ENCODE measurements at regions not wholly inside any gene's neighbourhood (a gene's known extent, or its start where the extent isn't known, plus 50 kb on each side); places are given as distances from the start of the nearest gene placed in this dataset.

DNA sequence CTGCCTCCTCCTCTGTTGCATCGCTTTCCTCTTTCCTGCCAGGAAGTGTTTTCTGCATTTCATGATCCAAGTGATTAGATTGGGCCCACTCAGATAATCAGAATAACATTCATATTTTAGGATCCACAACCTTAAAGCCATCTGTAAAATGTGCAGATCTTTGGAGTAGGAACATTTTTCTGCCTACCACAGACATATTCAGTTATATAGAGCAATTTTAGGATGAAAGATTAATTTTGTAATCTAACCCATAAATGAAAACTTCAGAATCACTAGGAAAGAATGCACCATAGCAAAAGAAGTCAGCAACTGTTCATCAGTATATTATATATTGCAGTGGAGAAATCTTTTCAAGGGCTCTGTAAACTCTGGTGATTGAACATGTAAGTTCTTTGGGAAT lies 659.9 kb upstream of the LUZP2 start:
- intact Hi-C loops (cut with micrococcal nuclease; ENCODE audit: unreplicated experiment): no loop called here
- CTCF ChIA-PET: no interaction called here
- no TSS peak for BruUV-seq (replicated peaks)
- Histone ChIP-seq H3K4me3 (ENCODE audit: low read depth, low read length, poor library complexity, severe bottlenecking) (no peak overlapping the region), H3K36me3 (ENCODE audit: insufficient read depth, low read length, poor library complexity, severe bottlenecking) (no peaks in the 10 kb centered on the region), H3K4me1 (ENCODE audit: insufficient read depth, low read length, poor library complexity, severe bottlenecking) (no peaks in the 10 kb centered on the region), H3K27me3 (replicated peaks; ENCODE audit: insufficient read depth, low read depth, low read length, poor library complexity) (no peaks in the 10 kb centered on the region), H3K9me3 (ENCODE audit: low read depth, low read length, poor library complexity, severe bottlenecking) (peaks cover 5% of the 10 kb centered on the region), H3K27ac (ENCODE audit: low read depth, low read length, poor library complexity, severe bottlenecking) (no peak overlapping the region)
- POLR2A ChIA-PET (ENCODE audit: low non-redundant PET): no interaction called here
- DNase-seq (ENCODE audit: low spot score): no peak
- TF ChIP-seq, protein P1, sequence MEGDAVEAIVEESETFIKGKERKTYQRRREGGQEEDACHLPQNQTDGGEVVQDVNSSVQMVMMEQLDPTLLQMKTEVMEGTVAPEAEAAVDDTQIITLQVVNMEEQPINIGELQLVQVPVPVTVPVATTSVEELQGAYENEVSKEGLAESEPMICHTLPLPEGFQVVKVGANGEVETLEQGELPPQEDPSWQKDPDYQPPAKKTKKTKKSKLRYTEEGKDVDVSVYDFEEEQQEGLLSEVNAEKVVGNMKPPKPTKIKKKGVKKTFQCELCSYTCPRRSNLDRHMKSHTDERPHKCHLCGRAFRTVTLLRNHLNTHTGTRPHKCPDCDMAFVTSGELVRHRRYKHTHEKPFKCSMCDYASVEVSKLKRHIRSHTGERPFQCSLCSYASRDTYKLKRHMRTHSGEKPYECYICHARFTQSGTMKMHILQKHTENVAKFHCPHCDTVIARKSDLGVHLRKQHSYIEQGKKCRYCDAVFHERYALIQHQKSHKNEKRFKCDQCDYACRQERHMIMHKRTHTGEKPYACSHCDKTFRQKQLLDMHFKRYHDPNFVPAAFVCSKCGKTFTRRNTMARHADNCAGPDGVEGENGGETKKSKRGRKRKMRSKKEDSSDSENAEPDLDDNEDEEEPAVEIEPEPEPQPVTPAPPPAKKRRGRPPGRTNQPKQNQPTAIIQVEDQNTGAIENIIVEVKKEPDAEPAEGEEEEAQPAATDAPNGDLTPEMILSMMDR (conservative IDR thresholded peaks at IDR 0.05; ENCODE audit: low read depth, low read length): no peak
- no peak for TF ChIP-seq EZH2 (IDR thresholded peaks at IDR 0.05; ENCODE audit: borderline replicate concordance, low read depth, low read length, poor library complexity, severe bottlenecking)

DNA sequence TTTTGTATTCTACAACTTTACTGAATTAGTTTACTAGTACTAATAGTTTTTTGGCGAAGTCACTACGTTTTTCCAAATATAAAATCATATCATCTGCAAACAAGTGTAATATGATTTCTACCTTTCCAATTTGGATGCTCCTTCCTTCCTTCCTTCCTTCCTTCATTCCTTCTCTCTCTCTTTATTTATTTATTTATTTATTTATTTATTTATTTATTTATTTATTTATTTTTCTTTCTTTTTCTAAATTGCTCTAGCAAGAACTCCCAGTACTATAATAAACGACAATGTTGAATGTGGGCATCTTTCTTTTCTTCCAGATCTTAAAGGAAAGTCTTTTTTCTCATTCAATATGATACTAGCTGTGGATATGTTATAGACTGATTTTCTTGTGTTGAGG lies 656.0 kb upstream of the LUZP2 start:
- H3K4me1 ChIP-seq (ENCODE audit: insufficient read depth, low read length, poor library complexity, severe bottlenecking): no peaks in the 10 kb centered on the region
- no TSS peak for BruUV-seq (replicated peaks)
- H3K9me3 ChIP-seq (ENCODE audit: low read depth, low read length, poor library complexity, severe bottlenecking): peaks cover 5% of the 10 kb centered on the region
- no peaks in the 10 kb centered on the region for H3K27me3 ChIP-seq (replicated peaks; ENCODE audit: insufficient read depth, low read depth, low read length, poor library complexity)
- no peak overlapping the region for H3K4me3 ChIP-seq (ENCODE audit: low read depth, low read length, poor library complexity, severe bottlenecking)
- H3K36me3 ChIP-seq (ENCODE audit: insufficient read depth, low read length, poor library complexity, severe bottlenecking): no peaks in the 10 kb centered on the region
- intact Hi-C loops (cut with micrococcal nuclease; ENCODE audit: unreplicated experiment): loop anchor here (5.0 kb wide), 1 partner anchor 869 kb away; no protein-coding TSS in a partner anchor
- ChIA-PET CTCF (no interaction called here), POLR2A (ENCODE audit: low non-redundant PET) (no interaction called here)
- no peak for TF ChIP-seq EZH2 (IDR thresholded peaks at IDR 0.05; ENCODE audit: borderline replicate concordance, low read depth, low read length, poor library complexity, severe bottlenecking)
- TF ChIP-seq, protein P1 (conservative IDR thresholded peaks at IDR 0.05; ENCODE audit: low read depth, low read length): no peak
- DNase-seq (ENCODE audit: low spot score): no peak
- H3K27ac ChIP-seq (ENCODE audit: low read depth, low read length, poor library complexity, severe bottlenecking): no peak overlapping the region

DNA sequence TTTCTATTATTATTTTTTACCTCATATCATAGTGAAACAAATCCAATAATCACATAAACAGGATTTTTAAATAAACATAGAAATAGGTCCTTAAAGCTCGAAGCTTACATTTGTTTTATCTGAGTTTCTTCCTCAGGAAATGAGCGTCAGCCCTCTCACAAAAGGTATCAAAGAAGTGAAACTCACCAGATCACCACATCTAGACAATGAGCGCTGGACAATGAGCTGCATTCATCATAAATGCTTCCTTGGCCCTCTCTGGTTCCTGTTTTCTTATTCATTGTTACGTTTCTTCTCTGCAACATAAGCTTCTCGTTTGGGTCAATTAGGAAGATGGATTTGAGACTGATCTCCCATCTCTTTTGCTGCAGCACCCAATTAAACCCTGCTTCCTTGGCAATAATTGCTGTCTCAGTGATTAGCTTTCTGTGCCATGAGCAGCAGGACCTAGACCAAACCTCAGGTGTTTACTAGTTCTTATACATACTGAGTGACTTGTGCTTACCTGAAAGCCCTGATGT lies 649.9 kb upstream of the LUZP2 start:
- CTCF ChIA-PET: no interaction called here
- intact Hi-C loops (cut with micrococcal nuclease; ENCODE audit: unreplicated experiment): no loop called here
- POLR2A ChIA-PET (ENCODE audit: low non-redundant PET): no interaction called here

More for the DNA sequence above, 649.9 kb upstream of the LUZP2 start:
- H3K9me3 ChIP-seq (ENCODE audit: low read depth, low read length, poor library complexity, severe bottlenecking): no peaks in the 10 kb centered on the region
- DNase-seq (ENCODE audit: low spot score): no peak
- H3K27me3 ChIP-seq (replicated peaks; ENCODE audit: insufficient read depth, low read depth, low read length, poor library complexity): no peaks in the 10 kb centered on the region
- H3K4me3 ChIP-seq (ENCODE audit: low read depth, low read length, poor library complexity, severe bottlenecking): no peak overlapping the region
- H3K36me3 ChIP-seq (ENCODE audit: insufficient read depth, low read length, poor library complexity, severe bottlenecking): no peaks in the 10 kb centered on the region
- no peak for TF ChIP-seq EZH2 (IDR thresholded peaks at IDR 0.05; ENCODE audit: borderline replicate concordance, low read depth, low read length, poor library complexity, severe bottlenecking)
- TF ChIP-seq, protein P1 (conservative IDR thresholded peaks at IDR 0.05; ENCODE audit: low read depth, low read length): no peak
- H3K27ac ChIP-seq (ENCODE audit: low read depth, low read length, poor library complexity, severe bottlenecking): no peak overlapping the region
- BruUV-seq (replicated peaks): no TSS peak
- H3K4me1 ChIP-seq (ENCODE audit: insufficient read depth, low read length, poor library complexity, severe bottlenecking): no peaks in the 10 kb centered on the region
